ENCODE measurements at regions not wholly inside any gene's neighbourhood (a gene's known extent, or its start where the extent isn't known, plus 50 kb on each side); places are given as distances from the start of the nearest gene placed in this dataset.
"Not testable (repeated sequence)": the region's sequence is repeated elsewhere in the genome, so short reads cannot be mapped to it uniquely, and the experiment has no call there.

DNA sequence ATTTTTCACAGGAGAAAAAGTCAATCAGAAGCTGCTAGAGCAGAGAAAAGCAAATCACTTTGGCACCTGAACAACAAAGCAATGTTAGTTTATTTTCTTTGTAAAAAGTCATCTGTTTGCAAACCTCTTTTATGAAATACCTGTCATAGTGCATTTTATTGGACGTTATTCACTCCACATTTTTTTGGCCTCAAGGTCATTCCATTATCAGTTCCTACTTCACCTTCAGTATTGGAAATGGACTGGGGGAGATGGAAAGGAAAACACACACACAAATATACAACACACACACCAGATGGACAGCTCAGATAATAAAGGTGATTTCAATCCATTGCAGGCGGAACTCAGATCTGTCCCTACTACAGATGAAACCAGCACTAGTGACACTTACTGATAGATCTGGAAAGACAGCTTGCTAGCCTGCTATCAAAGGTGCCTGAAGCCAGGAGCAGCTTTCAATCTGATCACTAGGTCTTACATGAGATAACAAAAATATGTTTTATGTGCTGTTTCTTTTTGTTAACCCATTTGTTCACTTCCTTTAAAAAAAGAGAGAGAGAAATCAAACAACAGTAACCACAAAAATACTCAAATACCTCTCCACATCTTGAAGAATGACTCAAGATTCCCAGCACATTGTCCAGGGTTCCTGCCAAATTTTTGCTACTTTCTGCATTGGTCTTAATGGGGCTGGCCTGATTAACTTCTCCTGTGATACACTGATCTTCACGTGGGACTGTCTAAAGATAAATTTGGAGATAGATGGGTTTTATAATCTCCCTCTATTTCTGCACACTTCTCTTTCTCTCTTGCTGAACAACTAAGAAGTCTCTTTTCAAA is 844.3 kb upstream of the TENM4 start:
- no peak overlapping the region for H3K27ac ChIP-seq
- TF ChIP-seq, protein P1, sequence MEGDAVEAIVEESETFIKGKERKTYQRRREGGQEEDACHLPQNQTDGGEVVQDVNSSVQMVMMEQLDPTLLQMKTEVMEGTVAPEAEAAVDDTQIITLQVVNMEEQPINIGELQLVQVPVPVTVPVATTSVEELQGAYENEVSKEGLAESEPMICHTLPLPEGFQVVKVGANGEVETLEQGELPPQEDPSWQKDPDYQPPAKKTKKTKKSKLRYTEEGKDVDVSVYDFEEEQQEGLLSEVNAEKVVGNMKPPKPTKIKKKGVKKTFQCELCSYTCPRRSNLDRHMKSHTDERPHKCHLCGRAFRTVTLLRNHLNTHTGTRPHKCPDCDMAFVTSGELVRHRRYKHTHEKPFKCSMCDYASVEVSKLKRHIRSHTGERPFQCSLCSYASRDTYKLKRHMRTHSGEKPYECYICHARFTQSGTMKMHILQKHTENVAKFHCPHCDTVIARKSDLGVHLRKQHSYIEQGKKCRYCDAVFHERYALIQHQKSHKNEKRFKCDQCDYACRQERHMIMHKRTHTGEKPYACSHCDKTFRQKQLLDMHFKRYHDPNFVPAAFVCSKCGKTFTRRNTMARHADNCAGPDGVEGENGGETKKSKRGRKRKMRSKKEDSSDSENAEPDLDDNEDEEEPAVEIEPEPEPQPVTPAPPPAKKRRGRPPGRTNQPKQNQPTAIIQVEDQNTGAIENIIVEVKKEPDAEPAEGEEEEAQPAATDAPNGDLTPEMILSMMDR (IDR thresholded peaks at IDR 0.05) = no peak
- no peak for TF ChIP-seq ZFX (IDR thresholded peaks at IDR 0.05; ENCODE audit: borderline replicate concordance)

DNA sequence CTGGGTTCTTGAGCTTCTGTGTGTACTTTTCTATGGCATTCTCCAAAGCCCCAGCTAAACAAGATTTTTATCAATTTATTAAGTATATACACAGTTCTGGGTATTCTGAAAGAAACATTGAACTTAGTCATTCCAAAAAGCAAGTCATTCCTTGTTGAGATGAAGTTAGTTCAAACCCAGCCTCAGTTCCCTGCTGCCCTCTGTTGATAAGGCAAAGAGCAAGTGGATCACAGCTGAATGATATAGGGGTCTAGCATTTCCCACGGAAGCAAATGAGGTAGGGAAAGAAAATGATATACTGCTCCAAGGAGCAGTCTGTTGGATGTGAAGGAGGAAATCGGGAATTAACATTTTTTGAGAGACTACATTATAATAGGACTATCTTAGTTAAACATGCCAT is 841.8 kb upstream of the TENM4 start:
- TF ChIP-seq, protein P1 (IDR thresholded peaks at IDR 0.05) = no peak
- no peak for TF ChIP-seq ZFX (IDR thresholded peaks at IDR 0.05; ENCODE audit: borderline replicate concordance)

DNA sequence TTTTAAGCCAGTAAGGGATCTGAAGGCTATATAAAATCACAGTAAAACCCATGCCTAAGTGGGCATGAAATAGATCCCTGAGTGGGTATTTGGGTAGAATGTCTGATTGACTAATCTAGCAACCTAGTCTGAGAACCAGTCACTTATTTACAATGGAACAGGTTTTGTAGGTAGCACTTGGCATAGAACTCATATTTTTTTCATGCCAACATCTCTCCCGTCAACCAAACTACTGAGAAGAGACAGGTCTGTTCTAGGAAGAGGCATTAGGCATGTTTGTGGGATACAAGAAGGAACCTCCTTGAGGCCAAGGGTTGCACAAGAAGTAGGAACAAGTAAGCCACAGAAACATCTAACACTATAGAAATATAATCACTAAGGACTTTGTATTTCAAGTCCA is 840.4 kb upstream of the TENM4 start:
- TF ChIP-seq, protein P1 (IDR thresholded peaks at IDR 0.05) = no peak
- no peak for TF ChIP-seq ZFX (IDR thresholded peaks at IDR 0.05; ENCODE audit: borderline replicate concordance)
- H3K27ac ChIP-seq = peak overlapping the region; percentile 29

More for the DNA sequence above, 841.8 kb upstream of the TENM4 start:
- no peak overlapping the region for H3K27ac ChIP-seq

DNA sequence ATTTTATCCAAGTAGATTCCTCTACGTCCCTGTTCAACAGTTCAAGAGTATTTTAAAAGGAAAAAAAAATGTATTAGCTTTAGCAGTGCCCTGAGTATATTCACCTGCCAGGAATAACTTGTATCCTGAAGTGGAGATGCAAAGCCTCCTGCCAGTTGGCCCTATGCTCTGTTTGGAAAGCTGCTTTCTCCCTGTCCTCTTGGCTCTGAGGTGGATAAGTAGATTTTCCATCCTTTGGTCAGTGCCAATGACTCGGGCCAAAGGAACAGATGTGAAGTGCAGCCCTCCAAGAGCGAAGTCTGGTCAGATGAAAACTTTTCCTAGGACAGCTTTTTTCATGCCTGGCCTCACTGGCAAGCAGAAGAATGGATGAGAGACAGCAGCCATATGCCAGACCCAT is 839.9 kb upstream of the TENM4 start:
- H3K27ac ChIP-seq = peak overlapping the region; percentile 29
- TF ChIP-seq, protein P1 (IDR thresholded peaks at IDR 0.05) = no peak
- TF ChIP-seq ZFX (IDR thresholded peaks at IDR 0.05; ENCODE audit: borderline replicate concordance) = no peak

DNA sequence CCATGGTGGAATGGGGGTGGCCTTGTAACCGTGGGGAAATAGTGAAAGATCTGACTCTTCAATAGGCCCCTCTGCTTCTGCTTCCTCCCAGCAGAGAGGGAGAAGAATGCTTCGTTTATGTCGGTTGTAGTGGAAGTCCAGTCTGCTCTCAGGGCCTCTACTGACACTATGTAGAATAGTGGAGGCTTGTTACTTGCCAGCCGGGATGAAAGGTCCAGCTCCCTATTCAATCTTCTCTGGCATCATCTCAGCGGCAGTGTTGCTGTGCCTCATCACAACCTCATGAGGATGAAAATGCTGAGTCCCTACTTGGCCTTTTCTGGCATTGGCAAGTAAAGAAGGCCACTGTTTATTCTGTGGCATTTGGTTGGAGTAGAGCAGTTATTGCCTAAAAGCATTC is 820.9 kb upstream of the TENM4 start:
- no peak for TF ChIP-seq ZFX (IDR thresholded peaks at IDR 0.05; ENCODE audit: borderline replicate concordance)
- TF ChIP-seq, protein P1 (IDR thresholded peaks at IDR 0.05) = no peak

DNA sequence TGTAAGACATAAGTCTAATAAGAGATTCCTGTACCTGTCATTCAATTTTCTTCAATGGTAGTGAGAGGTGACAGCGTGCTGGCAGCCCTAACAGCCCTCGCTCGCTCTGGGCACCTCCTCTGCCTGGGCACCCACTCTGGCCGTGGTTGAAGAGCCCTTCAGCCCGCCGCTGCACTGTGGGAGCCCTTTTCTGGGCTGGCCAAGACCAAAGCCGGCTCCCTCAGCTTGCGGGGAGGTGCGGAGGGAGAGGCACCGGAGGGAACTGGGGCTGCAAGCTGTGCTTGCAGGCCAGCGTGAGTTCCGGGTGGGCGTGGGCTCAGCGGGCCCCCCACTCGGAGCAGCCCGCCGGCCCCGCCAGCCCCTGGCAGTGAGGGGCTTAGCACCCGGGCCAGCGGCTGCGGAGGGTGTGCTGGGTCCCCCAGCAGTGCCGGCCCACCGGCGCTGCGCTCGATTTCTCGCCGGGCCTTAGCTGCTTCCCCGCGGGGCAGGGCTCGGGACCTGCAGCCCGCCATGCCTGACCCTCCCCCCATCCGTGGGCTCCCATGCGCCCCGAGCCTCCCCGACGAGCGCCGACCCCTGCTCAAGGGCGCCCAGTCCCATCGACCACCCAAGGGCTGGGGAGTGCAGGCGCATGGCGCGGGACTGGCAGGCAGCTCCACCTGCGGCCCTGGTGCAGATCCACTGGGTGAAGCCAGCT is 816.6 kb upstream of the TENM4 start:
- not testable (repeated sequence) for H3K27ac ChIP-seq

More for the DNA sequence above, 820.9 kb upstream of the TENM4 start:
- no peak overlapping the region for H3K27ac ChIP-seq

DNA sequence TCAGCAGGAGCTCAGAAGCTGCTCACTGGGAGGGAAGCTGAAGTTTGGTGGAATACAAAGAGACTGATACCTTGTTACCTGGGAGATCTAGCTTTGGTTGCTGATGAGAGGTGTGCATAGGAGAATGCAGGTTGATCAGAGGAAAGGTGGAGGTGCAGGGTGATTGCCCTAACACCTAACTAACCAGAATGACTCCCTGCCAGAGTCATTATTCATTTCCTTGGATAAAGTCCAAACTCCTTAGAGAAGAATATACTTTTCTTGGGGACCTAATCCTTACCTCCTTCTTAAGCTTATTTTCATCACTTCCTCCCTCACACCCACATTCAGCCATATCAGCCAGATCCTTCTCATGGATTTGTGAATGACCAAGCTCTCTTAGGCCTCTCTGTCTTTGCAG is 814.2 kb upstream of the TENM4 start:
- TF ChIP-seq, protein P1 (IDR thresholded peaks at IDR 0.05) = no peak
- no peak for TF ChIP-seq ZFX (IDR thresholded peaks at IDR 0.05; ENCODE audit: borderline replicate concordance)
- no peak overlapping the region for H3K27ac ChIP-seq
